SH-SY5Y (cell line): ENCODE measurements at regions not wholly inside any gene's neighbourhood (a gene's known extent, or its start where the extent isn't known, plus 50 kb on each side); places are given as distances from the start of the nearest gene placed in this dataset.

Source experiments
- GATA2 ChIP-seq: IDR thresholded peaks from 2 replicates; pipeline ENCODE4 v1.6.1; 2011; ENCODE audit warnings: mild to moderate bottlenecking, low read depth, low read length
- GATA3 ChIP-seq: IDR thresholded peaks from 2 replicates; pipeline ENCODE4 v1.6.1; 2011; ENCODE audit warnings: low read depth, mild to moderate bottlenecking, low read length, moderate library complexity

DNA sequence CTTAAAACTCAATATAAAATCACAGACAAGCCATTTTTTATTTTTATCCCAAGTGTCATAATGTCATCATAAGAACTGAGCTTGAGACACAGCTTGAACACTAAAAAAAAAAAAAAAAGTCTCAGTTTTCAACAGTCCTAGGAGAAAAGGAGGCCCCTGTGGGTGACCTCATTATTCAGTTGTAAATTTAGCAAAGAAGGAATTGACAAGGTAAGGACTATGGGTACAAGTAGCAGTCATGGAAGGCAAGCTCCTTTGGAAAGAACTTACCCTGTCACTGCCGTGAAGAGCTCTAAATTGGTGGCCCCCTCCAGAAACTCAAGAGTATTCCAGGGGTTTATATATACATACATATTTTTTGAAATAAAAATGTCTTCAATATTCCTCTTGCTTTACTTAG is 864.4 kb upstream of the KCND2 start:
- TF ChIP-seq GATA2 (no peak), GATA3 (no peak)
